Posterior vena cava (tissue), 2 donors: ENCODE measurements at regions not wholly inside any gene's neighbourhood (a gene's known extent, or its start where the extent isn't known, plus 50 kb on each side); places are given as distances from the start of the nearest gene placed in this dataset.

Experiments used
- DNase-seq: peaks from one replicate; pipeline ENCODE4 v3.0.0-alpha.2; 2020; ENCODE audit warnings: low spot score
- intact Hi-C, 2 donors: fragments of 100-400 bp; cut with DNase I; formaldehyde crosslinking; loops; one replicate each; pipeline versions ENCODE4 v1.14.1 to v1.14.2; 2022 to 2023
- donor health status: DM: yes; HTN: yes; CAD: no.
- donor health status: DM: yes; HTN: yes; CAD: no.

GRCh38 chr4:138964716-138965426 lies 50.7 kb upstream of the NOCT start:
- DNase-seq = no peak
- intact Hi-C loops = no loop called here

- intact Hi-C loops = no loop called here
- DNase-seq = no peak
Measured at GRCh38 chr4:138963412-138963811, 52.2 kb upstream of the NOCT start.

GRCh38 chr4:138961664-138962063 lies 53.9 kb upstream of the NOCT start:
- intact Hi-C loops = no loop called here
- DNase-seq = no peak

GRCh38 chr4:138961129-138961528 lies 54.5 kb upstream of the NOCT start:
- no peak for DNase-seq
- intact Hi-C loops = no loop called here

DNA sequence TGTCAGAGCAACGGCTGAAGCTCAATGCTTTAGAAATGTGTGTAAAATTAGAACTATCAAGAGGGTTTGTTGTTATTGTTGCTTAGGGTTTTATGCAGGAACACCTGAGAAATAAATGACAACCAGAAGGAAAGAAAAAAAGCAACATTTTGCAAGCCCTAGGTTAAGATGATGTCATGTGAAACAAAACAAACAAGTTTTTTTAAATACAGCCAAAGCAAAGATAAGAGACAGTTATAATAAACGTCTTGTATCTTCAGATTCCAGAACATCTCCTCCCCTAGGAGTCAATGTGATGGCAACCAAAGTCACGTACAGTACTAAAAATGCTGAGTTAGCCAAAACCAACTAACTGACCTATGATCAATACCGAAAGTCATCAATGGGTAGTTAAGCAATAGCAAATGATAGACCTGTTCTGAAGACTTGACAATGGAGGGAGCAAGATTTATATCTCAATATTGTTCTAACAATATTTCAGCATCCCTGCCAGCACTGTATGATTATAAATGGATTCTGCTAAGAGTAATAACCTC lies 55.3 kb upstream of the NOCT start:
- no peak for DNase-seq
- intact Hi-C loops = no loop called here

DNA sequence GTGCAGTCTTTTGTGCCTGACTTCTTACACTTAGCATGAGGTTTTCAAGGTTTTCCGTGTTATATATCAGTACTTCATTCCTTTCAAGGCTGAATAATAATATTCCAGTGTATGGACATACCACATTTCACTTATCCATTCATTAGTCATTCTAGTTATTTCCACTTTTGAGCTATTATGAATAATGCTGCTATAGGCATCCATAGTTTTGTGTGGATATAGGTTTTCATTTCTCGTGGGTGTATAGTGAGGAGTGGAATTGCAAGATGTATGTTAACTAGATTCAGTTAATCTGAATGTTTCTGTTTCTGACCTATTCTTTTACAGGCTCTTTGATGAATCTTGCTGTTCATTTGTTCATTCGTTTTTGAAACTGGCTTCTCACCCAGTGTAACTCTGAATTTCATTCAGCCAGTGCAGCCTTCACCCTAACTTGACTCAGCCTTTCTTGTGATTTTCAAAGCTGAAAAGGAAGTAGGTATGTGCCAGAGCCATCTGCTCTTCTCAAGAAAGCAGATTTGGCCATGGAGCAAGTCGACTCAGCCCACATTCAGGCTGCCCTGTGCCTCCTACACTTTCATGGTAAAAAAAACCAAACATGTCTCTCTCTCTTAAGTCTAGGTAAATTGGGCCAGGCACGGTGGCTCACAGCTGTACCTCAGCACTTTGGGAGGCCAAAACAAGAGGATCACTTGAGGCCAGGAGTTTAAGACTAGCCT lies 56.3 kb upstream of the NOCT start:
- intact Hi-C loops = no loop called here
- no peak for DNase-seq

DNA sequence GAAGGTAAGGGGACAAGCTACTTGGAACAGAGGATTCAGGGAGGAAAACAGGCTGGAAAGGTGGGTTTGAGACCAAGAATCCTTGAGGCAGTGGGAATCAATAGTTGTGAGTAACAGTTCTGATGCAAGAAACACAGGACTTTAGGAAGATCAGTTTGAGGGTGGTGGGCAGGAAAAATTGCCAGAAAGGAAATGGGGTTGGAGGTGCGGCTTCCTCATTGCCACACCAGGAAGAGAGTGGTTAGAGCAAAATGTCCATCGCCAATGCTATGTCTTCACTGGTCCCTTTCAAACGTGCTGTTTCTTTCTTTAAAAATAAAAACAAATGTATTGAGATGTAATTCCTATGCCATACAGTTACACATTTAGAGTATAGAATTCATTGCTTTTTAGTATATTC lies 57.1 kb upstream of the NOCT start:
- intact Hi-C loops = no loop called here

GRCh38 chr4:138957302-138957701 lies 58.3 kb upstream of the NOCT start:
- intact Hi-C loops = no loop called here
- DNase-seq = no peak

More for the DNA sequence above, 57.1 kb upstream of the NOCT start:
- no peak for DNase-seq

DNA sequence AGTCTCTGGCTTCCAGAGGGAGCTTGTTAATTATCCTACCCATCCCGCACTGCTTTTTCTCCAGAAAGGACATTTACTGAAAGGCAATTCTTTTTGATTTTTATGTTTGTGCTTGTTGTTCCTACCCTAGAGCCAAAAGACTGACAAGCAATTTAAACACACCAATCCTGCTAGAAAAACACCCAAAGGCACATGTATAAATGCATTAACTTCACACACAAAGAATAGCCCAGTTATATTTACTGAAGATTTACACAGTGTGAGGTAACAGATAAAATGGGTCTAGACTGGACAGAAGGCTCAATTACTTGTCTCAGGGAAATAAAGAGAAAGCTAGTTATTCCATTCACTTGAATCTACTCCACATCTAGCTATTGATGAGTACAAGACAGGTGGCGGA lies 61.2 kb upstream of the NOCT start:
- no peak for DNase-seq
- intact Hi-C loops = no loop called here

GRCh38 chr4:138953961-138954371 lies 61.6 kb upstream of the NOCT start:
- DNase-seq = no peak
- intact Hi-C loops = no loop called here

- DNase-seq = no peak
- intact Hi-C loops = no loop called here
Measured at GRCh38 chr4:138952411-138952810, 63.2 kb upstream of the NOCT start.

- intact Hi-C loops = no loop called here
- DNase-seq = no peak
Measured at GRCh38 chr4:138951764-138952163, 63.8 kb upstream of the NOCT start.

DNA sequence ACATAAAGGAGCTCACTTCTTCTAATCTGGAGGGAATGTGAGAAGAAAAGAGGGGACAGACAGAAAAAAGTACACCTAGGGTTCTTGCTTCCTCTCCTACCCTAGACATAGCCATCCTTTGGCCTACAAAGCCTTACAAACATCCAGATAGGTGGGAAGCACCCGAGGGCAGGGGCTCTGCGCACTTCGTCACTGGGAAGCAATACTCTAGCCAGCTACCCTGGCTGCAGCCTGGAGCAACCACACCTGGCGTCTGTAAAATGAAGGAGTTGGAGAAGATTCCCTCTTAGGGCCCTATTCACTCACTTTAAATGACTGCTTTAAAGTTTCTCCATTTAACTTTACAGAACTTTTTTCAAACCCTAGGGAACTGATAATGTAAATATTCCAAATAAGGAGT lies 65.7 kb upstream of the NOCT start:
- no peak for DNase-seq
- intact Hi-C loops = no loop called here

DNA sequence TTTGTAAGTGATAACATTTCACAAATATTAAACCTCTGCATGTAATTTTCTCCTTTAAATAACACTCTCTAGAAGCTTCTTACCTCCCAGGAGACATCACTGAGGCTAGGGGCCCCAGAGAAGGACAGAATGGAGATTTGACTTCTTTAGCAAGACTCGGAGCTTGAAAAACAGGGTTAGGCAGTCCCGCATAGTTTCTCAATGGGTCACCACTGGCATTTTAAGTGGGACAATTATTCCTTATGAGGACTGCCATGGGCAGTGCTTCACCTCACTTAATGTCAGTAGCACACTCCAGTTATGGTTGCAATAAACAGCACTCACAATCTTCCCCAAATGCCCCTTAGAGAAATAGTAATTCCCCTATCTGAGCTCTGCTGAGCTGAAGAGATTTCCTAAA lies 66.7 kb upstream of the NOCT start:
- no peak for DNase-seq

GRCh38 chr4:138946306-138946705 lies 69.3 kb upstream of the NOCT start:
- intact Hi-C loops = no loop called here
- DNase-seq = no peak

More for the DNA sequence above, 66.7 kb upstream of the NOCT start:
- intact Hi-C loops = no loop called here

- intact Hi-C loops = no loop called here
- no peak for DNase-seq
Measured at GRCh38 chr4:138945840-138946239, 69.7 kb upstream of the NOCT start.

DNA sequence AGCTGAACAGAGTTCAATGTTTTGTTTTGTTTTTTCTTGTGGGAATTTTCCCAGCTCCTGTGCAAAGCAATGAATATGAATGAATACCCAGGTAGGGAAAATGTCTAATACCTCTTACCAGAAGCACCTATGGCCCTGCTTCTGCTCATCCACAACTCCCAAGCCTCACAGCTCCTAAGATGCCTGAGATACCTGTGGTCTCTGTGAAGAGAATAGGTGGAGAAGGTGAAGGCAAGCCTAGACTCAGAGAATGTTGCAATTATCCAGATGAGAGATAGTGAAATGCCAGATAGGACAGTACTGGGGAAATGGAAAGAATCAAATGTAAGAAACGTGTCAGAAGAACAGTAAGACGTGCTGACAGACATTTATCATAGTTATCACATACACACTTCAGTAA lies 70.2 kb upstream of the NOCT start:
- intact Hi-C loops = no loop called here
- DNase-seq = no peak

- intact Hi-C loops = no loop called here
- no peak for DNase-seq
Measured at GRCh38 chr4:138943893-138944292, 71.7 kb upstream of the NOCT start.

- intact Hi-C loops = no loop called here
- no peak for DNase-seq
Measured at GRCh38 chr4:138941037-138941436, 74.5 kb upstream of the NOCT start.

- DNase-seq = no peak
- intact Hi-C loops = no loop called here
Measured at GRCh38 chr4:138939960-138940359, 75.6 kb upstream of the NOCT start.

DNA sequence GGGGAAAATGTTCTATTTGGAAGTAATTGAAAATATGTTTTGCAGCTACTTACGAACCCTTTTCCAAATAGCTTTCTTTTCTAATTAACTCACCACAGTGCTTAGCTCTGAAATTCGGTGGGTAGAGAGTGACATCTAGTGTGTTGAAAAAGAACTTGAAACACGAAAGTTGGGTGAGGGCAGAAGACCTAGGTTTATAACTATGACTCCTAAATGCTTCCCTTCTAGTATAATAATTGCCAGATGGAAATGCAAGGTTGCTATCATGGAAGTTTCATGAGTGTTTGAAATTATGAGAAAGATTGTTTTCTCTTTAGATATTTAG lies 77.3 kb upstream of the NOCT start:
- intact Hi-C loops = no loop called here

More for the DNA sequence above, 77.3 kb upstream of the NOCT start:
- DNase-seq = no peak
